ENCODE measurements at regions not wholly inside any gene's neighbourhood (a gene's known extent, or its start where the extent isn't known, plus 50 kb on each side); places are given as distances from the start of the nearest gene placed in this dataset.
A peak's percentile ranks its signal among the peaks of the same experiment; 100 is the strongest.

- no peaks in the 10 kb centered on the region for H3K36me3 ChIP-seq (ENCODE audit: control insufficient read depth in 2 of 3, insufficient read depth in 3 of 3, low read length in 3 of 3)
- no peak overlapping the region for H3K9ac ChIP-seq (ENCODE audit: low read length in 3 of 3)
- H3K4me1 ChIP-seq (ENCODE audit: control insufficient read depth in 2 of 3, insufficient read depth in 2 of 3, low read depth in 1 of 3, low read length in 3 of 3): no peaks in the 10 kb centered on the region
- FAIRE-seq (no peak), DNase-seq (no peak)
- no peak overlapping the region for H3K4me3 ChIP-seq (ENCODE audit: low read length in 3 of 3)
- H3K9me3 ChIP-seq (ENCODE audit: control insufficient read depth in 2 of 3, insufficient read depth in 1 of 3, low read length in 3 of 3): no peaks in the 10 kb centered on the region
- no peak for TF ChIP-seq CTCF (IDR thresholded peaks at IDR 0.05; ENCODE audit: borderline replicate concordance, extremely low read depth, insufficient read depth)
- H3K27ac ChIP-seq (ENCODE audit: low read depth in 2 of 2, low read length in 2 of 2): no peak overlapping the region
- no peaks in the 10 kb centered on the region for H3K27me3 ChIP-seq (ENCODE audit: control insufficient read depth, insufficient read depth, low read length)
- intact Hi-C loops (cut with DNase I): no loop called here
Measured at GRCh38 chr4:96389770-96390169, 549.9 kb downstream of the PDHA2 start.

GRCh38 chr4:96390404-96390803 is 550.5 kb downstream of the PDHA2 start:
- TF ChIP-seq CTCF (IDR thresholded peaks at IDR 0.05; ENCODE audit: borderline replicate concordance, extremely low read depth, insufficient read depth): no peak
- Histone ChIP-seq H3K9ac (ENCODE audit: low read length in 3 of 3) (no peak overlapping the region), H3K27ac (ENCODE audit: low read depth in 2 of 2, low read length in 2 of 2) (no peak overlapping the region), H3K27me3 (ENCODE audit: control insufficient read depth, insufficient read depth, low read length) (no peaks in the 10 kb centered on the region), H3K36me3 (ENCODE audit: control insufficient read depth in 2 of 3, insufficient read depth in 3 of 3, low read length in 3 of 3) (no peaks in the 10 kb centered on the region), H3K9me3 (ENCODE audit: control insufficient read depth in 2 of 3, insufficient read depth in 1 of 3, low read length in 3 of 3) (no peaks in the 10 kb centered on the region), H3K4me3 (ENCODE audit: low read length in 3 of 3) (no peak overlapping the region), H3K4me1 (ENCODE audit: control insufficient read depth in 2 of 3, insufficient read depth in 2 of 3, low read depth in 1 of 3, low read length in 3 of 3) (no peaks in the 10 kb centered on the region)
- intact Hi-C loops (cut with DNase I): no loop called here
- DNase-seq (no peak), FAIRE-seq (no peak)

DNA sequence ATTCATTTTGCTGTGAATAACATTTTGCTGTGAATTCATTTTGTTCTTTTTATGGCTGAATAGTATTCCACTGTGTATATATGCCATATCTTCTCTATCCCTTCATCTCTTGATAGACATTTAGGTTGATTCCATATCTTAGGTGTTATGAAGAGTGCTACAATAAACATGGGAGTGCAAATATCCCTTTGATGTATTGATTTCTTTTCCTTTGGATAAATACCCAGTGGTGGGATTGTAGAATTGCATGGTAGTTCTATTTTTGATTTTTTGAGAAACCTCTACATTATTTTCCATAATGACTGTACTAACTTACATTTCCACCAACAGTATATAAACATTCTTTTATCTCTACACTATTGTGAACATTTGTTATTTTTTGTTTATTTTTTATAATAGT is 555.9 kb downstream of the PDHA2 start:
- Histone ChIP-seq H3K9me3 (ENCODE audit: control insufficient read depth in 2 of 3, insufficient read depth in 1 of 3, low read length in 3 of 3) (no peaks in the 10 kb centered on the region), H3K4me1 (ENCODE audit: control insufficient read depth in 2 of 3, insufficient read depth in 2 of 3, low read depth in 1 of 3, low read length in 3 of 3) (no peaks in the 10 kb centered on the region), H3K27ac (ENCODE audit: low read depth in 2 of 2, low read length in 2 of 2) (no peak overlapping the region), H3K9ac (ENCODE audit: low read length in 3 of 3) (no peak overlapping the region), H3K36me3 (ENCODE audit: control insufficient read depth in 2 of 3, insufficient read depth in 3 of 3, low read length in 3 of 3) (no peaks in the 10 kb centered on the region), H3K27me3 (ENCODE audit: control insufficient read depth, insufficient read depth, low read length) (no peaks in the 10 kb centered on the region), H3K4me3 (ENCODE audit: low read length in 3 of 3) (no peak overlapping the region)
- DNase-seq (no peak), FAIRE-seq (no peak)
- no peak for TF ChIP-seq CTCF (IDR thresholded peaks at IDR 0.05; ENCODE audit: borderline replicate concordance, extremely low read depth, insufficient read depth)
- intact Hi-C loops (cut with DNase I): no loop called here

GRCh38 chr4:96406742-96407141 is 566.8 kb downstream of the PDHA2 start:
- DNase-seq (peak in 2 of 5 donors; percentile 26 to 30), FAIRE-seq (no peak)
- no peaks in the 10 kb centered on the region for H3K27me3 ChIP-seq (ENCODE audit: control insufficient read depth, insufficient read depth, low read length)
- H3K9me3 ChIP-seq (ENCODE audit: control insufficient read depth in 2 of 3, insufficient read depth in 1 of 3, low read length in 3 of 3): no peaks in the 10 kb centered on the region
- no peaks in the 10 kb centered on the region for H3K36me3 ChIP-seq (ENCODE audit: control insufficient read depth in 2 of 3, insufficient read depth in 3 of 3, low read length in 3 of 3)
- TF ChIP-seq CTCF (IDR thresholded peaks at IDR 0.05; ENCODE audit: borderline replicate concordance, extremely low read depth, insufficient read depth): no peak
- intact Hi-C loops (cut with DNase I): no loop called here
- H3K9ac ChIP-seq (ENCODE audit: low read length in 3 of 3): no peak overlapping the region
- H3K27ac ChIP-seq (ENCODE audit: low read depth in 2 of 2, low read length in 2 of 2): no peak overlapping the region
- no peak overlapping the region for H3K4me3 ChIP-seq (ENCODE audit: low read length in 3 of 3)
- H3K4me1 ChIP-seq (ENCODE audit: control insufficient read depth in 2 of 3, insufficient read depth in 2 of 3, low read depth in 1 of 3, low read length in 3 of 3): peaks cover 0 to 4% (median 4%) of the 10 kb centered on the region in 3 donors

Measured in kidney (tissue), 13 donors.